ENCODE measurements at regions not wholly inside any gene's neighbourhood (a gene's known extent, or its start where the extent isn't known, plus 50 kb on each side); places are given as distances from the start of the nearest gene placed in this dataset.

- Histone ChIP-seq H3K27me3 (replicated peaks; ENCODE audit: control insufficient read depth, insufficient read depth, low read length) (no peaks in the 10 kb centered on the region), H3K4me3 (replicated peaks; ENCODE audit: low read depth, low read length) (no peak overlapping the region), H3K36me3 (ENCODE audit: control insufficient read depth, insufficient read depth, low read length) (no peaks in the 10 kb centered on the region)
- DNase-seq (ENCODE audit: extremely low read depth, insufficient read length) = no peak
- no peak for TF ChIP-seq CTCF (IDR thresholded peaks at IDR 0.05; ENCODE audit: insufficient read depth, low read length, poor library complexity, severe bottlenecking)
Measured at GRCh38 chr18:30527917-30528316, 514.6 kb downstream of the DSC3 start.

- no peak for DNase-seq (ENCODE audit: extremely low read depth, insufficient read length)
- no peak overlapping the region for H3K4me3 ChIP-seq (replicated peaks; ENCODE audit: low read depth, low read length)
- TF ChIP-seq CTCF (IDR thresholded peaks at IDR 0.05; ENCODE audit: insufficient read depth, low read length, poor library complexity, severe bottlenecking) = no peak
- H3K27me3 ChIP-seq (replicated peaks; ENCODE audit: control insufficient read depth, insufficient read depth, low read length) = no peaks in the 10 kb centered on the region
- H3K36me3 ChIP-seq (ENCODE audit: control insufficient read depth, insufficient read depth, low read length) = no peaks in the 10 kb centered on the region
Measured at GRCh38 chr18:30527226-30527625, 515.3 kb downstream of the DSC3 start.

GRCh38 chr18:30522288-30522929 lies 520.1 kb downstream of the DSC3 start:
- H3K4me3 ChIP-seq (replicated peaks; ENCODE audit: low read depth, low read length) = no peak overlapping the region
- no peaks in the 10 kb centered on the region for H3K36me3 ChIP-seq (ENCODE audit: control insufficient read depth, insufficient read depth, low read length)
- H3K27me3 ChIP-seq (replicated peaks; ENCODE audit: control insufficient read depth, insufficient read depth, low read length) = no peaks in the 10 kb centered on the region
- no peak for TF ChIP-seq CTCF (IDR thresholded peaks at IDR 0.05; ENCODE audit: insufficient read depth, low read length, poor library complexity, severe bottlenecking)
- no peak for DNase-seq (ENCODE audit: extremely low read depth, insufficient read length)

- no peak for TF ChIP-seq CTCF (IDR thresholded peaks at IDR 0.05; ENCODE audit: insufficient read depth, low read length, poor library complexity, severe bottlenecking)
- Histone ChIP-seq H3K27me3 (replicated peaks; ENCODE audit: control insufficient read depth, insufficient read depth, low read length) (no peaks in the 10 kb centered on the region), H3K36me3 (ENCODE audit: control insufficient read depth, insufficient read depth, low read length) (no peaks in the 10 kb centered on the region), H3K4me3 (replicated peaks; ENCODE audit: low read depth, low read length) (no peak overlapping the region)
- no peak for DNase-seq (ENCODE audit: extremely low read depth, insufficient read length)
Measured at GRCh38 chr18:30514059-30514458, 528.5 kb downstream of the DSC3 start.

- Histone ChIP-seq H3K4me3 (replicated peaks; ENCODE audit: low read depth, low read length) (no peak overlapping the region), H3K27me3 (replicated peaks; ENCODE audit: control insufficient read depth, insufficient read depth, low read length) (no peaks in the 10 kb centered on the region), H3K36me3 (ENCODE audit: control insufficient read depth, insufficient read depth, low read length) (no peaks in the 10 kb centered on the region)
- no peak for DNase-seq (ENCODE audit: extremely low read depth, insufficient read length)
- no peak for TF ChIP-seq CTCF (IDR thresholded peaks at IDR 0.05; ENCODE audit: insufficient read depth, low read length, poor library complexity, severe bottlenecking)
Measured at GRCh38 chr18:30512872-30513271, 529.7 kb downstream of the DSC3 start.

- no peak for TF ChIP-seq CTCF (IDR thresholded peaks at IDR 0.05; ENCODE audit: insufficient read depth, low read length, poor library complexity, severe bottlenecking)
- no peaks in the 10 kb centered on the region for H3K27me3 ChIP-seq (replicated peaks; ENCODE audit: control insufficient read depth, insufficient read depth, low read length)
- DNase-seq (ENCODE audit: extremely low read depth, insufficient read length) = no peak
- no peaks in the 10 kb centered on the region for H3K36me3 ChIP-seq (ENCODE audit: control insufficient read depth, insufficient read depth, low read length)
- no peak overlapping the region for H3K4me3 ChIP-seq (replicated peaks; ENCODE audit: low read depth, low read length)
Measured at GRCh38 chr18:30510882-30511281, 531.7 kb downstream of the DSC3 start.
